AG10803 (cell line): ENCODE measurements at regions not wholly inside any gene's neighbourhood (a gene's known extent, or its start where the extent isn't known, plus 50 kb on each side); places are given as distances from the start of the nearest gene placed in this dataset.
A peak's percentile ranks its signal among the peaks of the same experiment; 100 is the strongest.

Source experiments
- DNase-seq: peaks from one replicate; pipeline ENCODE4 v3.0.0; 2010; ENCODE audit warnings: low read depth
- H3K4me3 ChIP-seq: 2 replicates; pipeline ENCODE4 v1.5.1; 2011; ENCODE audit warnings: mild to moderate bottlenecking, low read length, control low read depth
- TF ChIP-seq, protein P1 (sequence below): conservative IDR thresholded peaks from 2 replicates; pipeline ENCODE4 v1.5.1; 2011; ENCODE audit warnings: mild to moderate bottlenecking, low read length, control low read depth, inconsistent platforms

GRCh38 chr6:44701038-44701636, 313.6 kb downstream of the CDC5L start:
- TF ChIP-seq, protein P1, sequence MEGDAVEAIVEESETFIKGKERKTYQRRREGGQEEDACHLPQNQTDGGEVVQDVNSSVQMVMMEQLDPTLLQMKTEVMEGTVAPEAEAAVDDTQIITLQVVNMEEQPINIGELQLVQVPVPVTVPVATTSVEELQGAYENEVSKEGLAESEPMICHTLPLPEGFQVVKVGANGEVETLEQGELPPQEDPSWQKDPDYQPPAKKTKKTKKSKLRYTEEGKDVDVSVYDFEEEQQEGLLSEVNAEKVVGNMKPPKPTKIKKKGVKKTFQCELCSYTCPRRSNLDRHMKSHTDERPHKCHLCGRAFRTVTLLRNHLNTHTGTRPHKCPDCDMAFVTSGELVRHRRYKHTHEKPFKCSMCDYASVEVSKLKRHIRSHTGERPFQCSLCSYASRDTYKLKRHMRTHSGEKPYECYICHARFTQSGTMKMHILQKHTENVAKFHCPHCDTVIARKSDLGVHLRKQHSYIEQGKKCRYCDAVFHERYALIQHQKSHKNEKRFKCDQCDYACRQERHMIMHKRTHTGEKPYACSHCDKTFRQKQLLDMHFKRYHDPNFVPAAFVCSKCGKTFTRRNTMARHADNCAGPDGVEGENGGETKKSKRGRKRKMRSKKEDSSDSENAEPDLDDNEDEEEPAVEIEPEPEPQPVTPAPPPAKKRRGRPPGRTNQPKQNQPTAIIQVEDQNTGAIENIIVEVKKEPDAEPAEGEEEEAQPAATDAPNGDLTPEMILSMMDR = no peak
- 0 out of 2 replicates have a peak overlapping the region, but pooled peaks have one; percentile 18 for H3K4me3 ChIP-seq
- no peak for DNase-seq

DNA sequence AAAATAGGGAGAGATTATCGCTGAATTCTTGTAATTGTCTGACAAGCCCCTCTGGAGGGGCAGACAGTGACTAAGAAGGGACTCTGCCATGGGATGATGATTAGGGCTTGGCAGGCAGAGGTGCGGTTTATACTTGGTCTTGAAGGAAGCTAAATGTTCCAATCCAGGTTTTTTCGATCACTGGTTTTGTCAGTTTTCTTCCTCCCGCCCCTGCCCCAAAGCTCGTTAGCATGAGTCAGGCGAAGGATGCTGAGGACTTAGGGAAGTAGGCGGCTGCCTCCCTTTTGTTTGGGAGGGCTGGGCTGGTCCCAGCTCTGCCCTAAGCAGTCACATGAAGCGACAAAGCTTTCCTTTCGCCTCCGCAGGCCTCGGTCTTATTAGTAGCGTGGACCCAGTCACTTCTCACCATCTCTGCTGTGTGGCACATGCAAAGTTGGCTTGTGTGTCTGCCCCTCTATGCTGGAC, 314.2 kb downstream of the CDC5L start:
- DNase-seq = peak; percentile 89
- TF ChIP-seq, protein P1 = no peak
- H3K4me3 ChIP-seq = peak overlapping the region; percentile 18

GRCh38 chr6:44702292-44702691, 314.8 kb downstream of the CDC5L start:
- TF ChIP-seq, protein P1 = no peak
- DNase-seq = peak; percentile 38
- H3K4me3 ChIP-seq = no peak overlapping the region

- TF ChIP-seq, protein P1 = no peak
- no peak for DNase-seq
- H3K4me3 ChIP-seq = no peak overlapping the region
Measured at GRCh38 chr6:44704240-44705150, 317.0 kb downstream of the CDC5L start.

DNA sequence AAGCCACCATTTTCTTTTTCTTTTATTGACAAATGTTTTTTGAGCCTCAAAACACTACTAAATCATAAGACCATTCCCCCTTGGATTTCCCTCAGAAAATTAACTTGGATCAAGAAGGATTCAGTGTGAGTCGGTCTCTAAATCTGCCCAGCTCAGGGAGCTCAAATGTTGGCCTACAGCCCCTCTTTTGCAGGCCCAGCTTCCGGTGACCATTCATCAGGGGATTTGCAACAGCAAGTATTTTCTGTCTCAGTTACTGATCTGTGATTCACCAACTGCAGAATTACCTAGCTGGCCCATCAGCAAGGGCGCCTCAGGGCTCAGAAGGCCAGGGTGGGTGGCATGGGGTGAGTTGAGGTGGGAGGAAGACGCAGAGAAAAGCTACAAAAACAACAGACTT, 318.1 kb downstream of the CDC5L start:
- H3K4me3 ChIP-seq = no peak overlapping the region
- no peak for DNase-seq
- TF ChIP-seq, protein P1 = no peak

GRCh38 chr6:44706011-44706410, 318.5 kb downstream of the CDC5L start:
- TF ChIP-seq, protein P1 = no peak
- no peak for DNase-seq
- H3K4me3 ChIP-seq = no peak overlapping the region
